ENCODE measurements at regions not wholly inside any gene's neighbourhood (a gene's known extent, or its start where the extent isn't known, plus 50 kb on each side); places are given as distances from the start of the nearest gene placed in this dataset.

GRCh38 chr3:81874738-81875137 lies 113.3 kb upstream of the GBE1 start:
- no peak overlapping the region for H3K27ac ChIP-seq
- no peaks in the 10 kb centered on the region for H3K36me3 ChIP-seq (ENCODE audit: low read depth, missing control alignments)
- H3K4me3 ChIP-seq: no peak overlapping the region
- no peaks in the 10 kb centered on the region for H3K9me3 ChIP-seq
- intact Hi-C loops (cut with DNase I; ENCODE audit: low total_unique reads): no loop called here
- TF ChIP-seq POLR2A (IDR thresholded peaks at IDR 0.05) (no peak), CTCF (IDR thresholded peaks at IDR 0.05) (no peak)
- no peaks in the 10 kb centered on the region for H3K4me1 ChIP-seq
- H3K27me3 ChIP-seq: no peaks in the 10 kb centered on the region
- no peak for DNase-seq

GRCh38 chr3:81872566-81872965 lies 111.1 kb upstream of the GBE1 start:
- Histone ChIP-seq H3K36me3 (ENCODE audit: low read depth, missing control alignments) (no peaks in the 10 kb centered on the region), H3K9me3 (no peaks in the 10 kb centered on the region), H3K4me3 (no peak overlapping the region), H3K27ac (no peak overlapping the region), H3K4me1 (no peaks in the 10 kb centered on the region), H3K27me3 (no peaks in the 10 kb centered on the region)
- no peak for TF ChIP-seq CTCF (IDR thresholded peaks at IDR 0.05)
- no peak for TF ChIP-seq POLR2A (IDR thresholded peaks at IDR 0.05)
- DNase-seq: no peak
- intact Hi-C loops (cut with DNase I; ENCODE audit: low total_unique reads): no loop called here
- WGBS, 2 donors: 77 to 78% methylated on average over 1 of the region's 1 CpG

DNA sequence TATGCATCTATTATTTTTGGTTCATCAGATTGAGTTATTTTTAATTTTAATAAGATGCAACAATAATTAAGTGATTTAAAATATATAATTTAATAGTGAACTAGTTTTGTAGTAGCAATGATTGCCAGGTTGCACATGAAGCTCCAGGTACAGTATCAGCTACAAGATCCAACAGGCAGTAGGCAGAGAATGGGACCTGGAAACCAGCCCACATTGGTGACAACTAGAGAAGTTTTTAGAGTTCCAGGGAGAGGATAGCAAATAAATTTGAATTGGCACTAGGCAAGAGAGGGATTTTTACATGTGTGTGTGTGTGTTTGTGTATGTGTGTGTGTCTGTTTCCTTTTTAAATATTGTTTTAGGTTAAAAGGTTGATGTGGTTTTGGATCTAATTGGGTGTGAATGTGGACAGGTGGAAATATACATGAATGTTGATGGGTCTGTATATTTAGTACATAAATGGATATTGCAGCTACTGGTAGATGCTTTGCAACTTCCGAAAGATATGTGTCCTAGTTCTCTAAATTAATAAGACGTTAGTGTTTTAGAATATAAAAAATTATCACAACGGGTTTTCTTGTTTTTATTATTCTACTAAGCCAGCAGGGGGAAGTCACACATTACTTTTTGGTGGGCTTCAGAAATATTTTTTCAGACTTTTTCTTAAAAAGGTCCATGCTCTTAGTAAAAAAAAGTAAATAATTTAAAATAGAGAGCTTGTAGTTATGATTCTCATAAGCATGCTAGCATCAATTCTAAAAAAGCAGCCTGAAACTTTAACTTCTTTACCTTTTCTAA lies 110.1 kb upstream of the GBE1 start:
- Histone ChIP-seq H3K9me3 (no peaks in the 10 kb centered on the region), H3K27me3 (no peaks in the 10 kb centered on the region), H3K4me1 (no peaks in the 10 kb centered on the region), H3K36me3 (ENCODE audit: low read depth, missing control alignments) (no peaks in the 10 kb centered on the region), H3K27ac (no peak overlapping the region), H3K4me3 (no peak overlapping the region)
- intact Hi-C loops (cut with DNase I; ENCODE audit: low total_unique reads): no loop called here
- TF ChIP-seq CTCF (IDR thresholded peaks at IDR 0.05): peak in 1 of 3 experiments; percentile 34
- TF ChIP-seq POLR2A (IDR thresholded peaks at IDR 0.05): no peak
- 32 to 50% methylated on average over 3 of the region's 3 CpGs for WGBS, 2 donors
- DNase-seq: no peak

- H3K27me3 ChIP-seq: no peaks in the 10 kb centered on the region
- TF ChIP-seq POLR2A (IDR thresholded peaks at IDR 0.05): no peak
- no peak for TF ChIP-seq CTCF (IDR thresholded peaks at IDR 0.05)
- 73 to 74% methylated on average over 1 of the region's 1 CpG for WGBS, 2 donors
- H3K9me3 ChIP-seq: no peaks in the 10 kb centered on the region
- H3K36me3 ChIP-seq (ENCODE audit: low read depth, missing control alignments): no peaks in the 10 kb centered on the region
- intact Hi-C loops (cut with DNase I; ENCODE audit: low total_unique reads): no loop called here
- no peak for DNase-seq
- no peak overlapping the region for H3K27ac ChIP-seq
- H3K4me1 ChIP-seq: no peaks in the 10 kb centered on the region
- no peak overlapping the region for H3K4me3 ChIP-seq
These were observed 107.9 kb upstream of the GBE1 start for GRCh38 chr3:81869382-81869781.

GRCh38 chr3:81868597-81868996 lies 107.2 kb upstream of the GBE1 start:
- WGBS, 2 donors: 83 to 94% methylated on average over 1 of the region's 1 CpG
- no peak for TF ChIP-seq CTCF (IDR thresholded peaks at IDR 0.05)
- TF ChIP-seq POLR2A (IDR thresholded peaks at IDR 0.05): no peak
- no peak for DNase-seq

More at GRCh38 chr3:81868597-81868996, 107.2 kb upstream of the GBE1 start:
- Histone ChIP-seq H3K36me3 (ENCODE audit: low read depth, missing control alignments) (no peaks in the 10 kb centered on the region), H3K4me1 (no peaks in the 10 kb centered on the region), H3K9me3 (no peaks in the 10 kb centered on the region), H3K27me3 (no peaks in the 10 kb centered on the region), H3K27ac (no peak overlapping the region), H3K4me3 (no peak overlapping the region)
- intact Hi-C loops (cut with DNase I; ENCODE audit: low total_unique reads): no loop called here

Data from testis (tissue), 2 donors.